ENCODE measurements at regions not wholly inside any gene's neighbourhood (a gene's known extent, or its start where the extent isn't known, plus 50 kb on each side); places are given as distances from the start of the nearest gene placed in this dataset.

DNA sequence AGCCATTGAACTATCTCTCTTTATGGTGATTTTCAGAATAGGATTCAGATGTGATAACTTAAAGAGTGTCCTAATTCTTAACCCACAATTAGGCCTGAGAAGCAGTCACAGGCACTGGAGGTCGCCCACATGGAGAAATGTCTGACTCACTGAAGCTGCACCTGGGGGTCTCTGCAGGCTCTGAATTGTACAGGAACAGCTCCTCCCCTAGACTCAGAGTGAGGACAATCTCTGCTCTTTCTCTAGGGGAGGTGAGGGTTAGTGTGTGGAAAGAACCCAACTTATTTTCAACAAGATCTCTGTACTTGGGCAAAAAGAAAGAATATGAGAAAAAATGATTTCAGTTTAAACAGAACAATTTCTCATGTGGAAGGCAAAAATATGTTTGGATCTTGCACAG is 1124.6 kb downstream of the TMEM121 start:
- TF ChIP-seq, protein P1, sequence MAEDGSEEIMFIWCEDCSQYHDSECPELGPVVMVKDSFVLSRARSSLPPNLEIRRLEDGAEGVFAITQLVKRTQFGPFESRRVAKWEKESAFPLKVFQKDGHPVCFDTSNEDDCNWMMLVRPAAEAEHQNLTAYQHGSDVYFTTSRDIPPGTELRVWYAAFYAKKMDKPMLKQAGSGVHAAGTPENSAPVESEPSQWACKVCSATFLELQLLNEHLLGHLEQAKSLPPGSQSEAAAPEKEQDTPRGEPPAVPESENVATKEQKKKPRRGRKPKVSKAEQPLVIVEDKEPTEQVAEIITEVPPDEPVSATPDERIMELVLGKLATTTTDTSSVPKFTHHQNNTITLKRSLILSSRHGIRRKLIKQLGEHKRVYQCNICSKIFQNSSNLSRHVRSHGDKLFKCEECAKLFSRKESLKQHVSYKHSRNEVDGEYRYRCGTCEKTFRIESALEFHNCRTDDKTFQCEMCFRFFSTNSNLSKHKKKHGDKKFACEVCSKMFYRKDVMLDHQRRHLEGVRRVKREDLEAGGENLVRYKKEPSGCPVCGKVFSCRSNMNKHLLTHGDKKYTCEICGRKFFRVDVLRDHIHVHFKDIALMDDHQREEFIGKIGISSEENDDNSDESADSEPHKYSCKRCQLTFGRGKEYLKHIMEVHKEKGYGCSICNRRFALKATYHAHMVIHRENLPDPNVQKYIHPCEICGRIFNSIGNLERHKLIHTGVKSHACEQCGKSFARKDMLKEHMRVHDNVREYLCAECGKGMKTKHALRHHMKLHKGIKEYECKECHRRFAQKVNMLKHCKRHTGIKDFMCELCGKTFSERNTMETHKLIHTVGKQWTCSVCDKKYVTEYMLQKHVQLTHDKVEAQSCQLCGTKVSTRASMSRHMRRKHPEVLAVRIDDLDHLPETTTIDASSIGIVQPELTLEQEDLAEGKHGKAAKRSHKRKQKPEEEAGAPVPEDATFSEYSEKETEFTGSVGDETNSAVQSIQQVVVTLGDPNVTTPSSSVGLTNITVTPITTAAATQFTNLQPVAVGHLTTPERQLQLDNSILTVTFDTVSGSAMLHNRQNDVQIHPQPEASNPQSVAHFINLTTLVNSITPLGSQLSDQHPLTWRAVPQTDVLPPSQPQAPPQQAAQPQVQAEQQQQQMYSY (CRISPR knock-in tag; IDR thresholded peaks at IDR 0.05) = no peak
- no peak for TF ChIP-seq EZH2 (conservative IDR thresholded peaks at IDR 0.05; ENCODE audit: low read depth, low read length)
- TF ChIP-seq, protein P2, sequence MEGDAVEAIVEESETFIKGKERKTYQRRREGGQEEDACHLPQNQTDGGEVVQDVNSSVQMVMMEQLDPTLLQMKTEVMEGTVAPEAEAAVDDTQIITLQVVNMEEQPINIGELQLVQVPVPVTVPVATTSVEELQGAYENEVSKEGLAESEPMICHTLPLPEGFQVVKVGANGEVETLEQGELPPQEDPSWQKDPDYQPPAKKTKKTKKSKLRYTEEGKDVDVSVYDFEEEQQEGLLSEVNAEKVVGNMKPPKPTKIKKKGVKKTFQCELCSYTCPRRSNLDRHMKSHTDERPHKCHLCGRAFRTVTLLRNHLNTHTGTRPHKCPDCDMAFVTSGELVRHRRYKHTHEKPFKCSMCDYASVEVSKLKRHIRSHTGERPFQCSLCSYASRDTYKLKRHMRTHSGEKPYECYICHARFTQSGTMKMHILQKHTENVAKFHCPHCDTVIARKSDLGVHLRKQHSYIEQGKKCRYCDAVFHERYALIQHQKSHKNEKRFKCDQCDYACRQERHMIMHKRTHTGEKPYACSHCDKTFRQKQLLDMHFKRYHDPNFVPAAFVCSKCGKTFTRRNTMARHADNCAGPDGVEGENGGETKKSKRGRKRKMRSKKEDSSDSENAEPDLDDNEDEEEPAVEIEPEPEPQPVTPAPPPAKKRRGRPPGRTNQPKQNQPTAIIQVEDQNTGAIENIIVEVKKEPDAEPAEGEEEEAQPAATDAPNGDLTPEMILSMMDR (CRISPR knock-in tag; IDR thresholded peaks at IDR 0.05) = no peak

Measured in HepG2 (cell line).